ENCODE measurements at regions not wholly inside any gene's neighbourhood (a gene's known extent, or its start where the extent isn't known, plus 50 kb on each side); places are given as distances from the start of the nearest gene placed in this dataset.

DNA sequence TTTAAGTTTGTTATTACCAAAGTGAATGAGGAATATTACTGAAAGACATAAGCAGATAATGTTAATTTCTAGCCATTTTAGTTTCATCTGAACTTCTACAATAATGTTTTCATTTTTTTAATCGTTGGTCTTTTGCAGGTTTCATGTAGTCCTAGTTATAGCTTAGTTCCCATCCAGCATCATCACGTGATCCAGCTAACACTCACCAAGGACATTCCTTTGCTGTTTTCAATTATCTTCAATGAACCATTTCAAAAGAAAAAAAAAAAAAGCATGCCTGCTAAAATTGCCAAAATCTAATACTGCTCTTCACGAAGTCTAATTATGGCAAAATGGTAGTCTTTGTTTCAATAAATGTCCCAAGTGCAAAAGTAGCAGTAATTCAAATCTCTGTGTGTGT, 187.7 kb upstream of the ATXN7L3B start:
- Histone ChIP-seq H2BK120ac (ENCODE audit: low read depth, low read length, poor library complexity, severe bottlenecking) (no peak overlapping the region), H2BK15ac (ENCODE audit: low read depth, low read length) (no peak overlapping the region), H3K27me3 (ENCODE audit: insufficient read depth, low read length) (no peaks in the 10 kb centered on the region), H3K18ac (ENCODE audit: insufficient read length, low read depth, low read length) (no peak overlapping the region), H3K27ac (ENCODE audit: insufficient read length, low read depth, low read length) (no peak overlapping the region), H2BK5ac (ENCODE audit: insufficient read length, low read length) (no peak overlapping the region), H3K14ac (ENCODE audit: insufficient read depth, low read length) (no peak overlapping the region), H3K4me2 (ENCODE audit: insufficient read depth, insufficient read length, low read length) (no peak overlapping the region), H3K23ac (ENCODE audit: insufficient read length, low read depth, low read length) (no peak overlapping the region), H3K56ac (ENCODE audit: insufficient read length, low read depth, low read length) (no peak overlapping the region), H2BK20ac (ENCODE audit: low read depth, low read length, poor library complexity, severe bottlenecking) (no peak overlapping the region), H2BK12ac (ENCODE audit: insufficient read length, low read depth, low read length) (no peak overlapping the region), H3K4me1 (ENCODE audit: insufficient read depth, low read length) (no peaks in the 10 kb centered on the region), H2AFZ (ENCODE audit: low read length) (no peak overlapping the region), H3K9ac (ENCODE audit: extremely low read depth, insufficient read length, low read length) (no peak overlapping the region), H4K8ac (replicated peaks; ENCODE audit: insufficient read length, low read depth, low read length) (no peak overlapping the region), H2AK5ac (ENCODE audit: insufficient read length, low read length) (no peak overlapping the region), H4K5ac (ENCODE audit: insufficient read length, low read depth, low read length) (no peak overlapping the region), H3K79me1 (ENCODE audit: insufficient read depth, low read depth, low read length, poor library complexity, severe bottlenecking) (no peaks in the 10 kb centered on the region), H3K79me2 (ENCODE audit: insufficient read depth, low read length) (no peaks in the 10 kb centered on the region), H4K91ac (ENCODE audit: insufficient read length, low read depth, low read length) (no peak overlapping the region), H3K4ac (ENCODE audit: low read depth, low read length) (no peak overlapping the region), H3K9me3 (ENCODE audit: control insufficient read depth, low read depth, low read length) (no peaks in the 10 kb centered on the region), H4K20me1 (ENCODE audit: control insufficient read depth, insufficient read depth, insufficient read length) (no peaks in the 10 kb centered on the region), H3K23me2 (ENCODE audit: insufficient read length, low read depth, low read length, poor library complexity, severe bottlenecking) (no peaks in the 10 kb centered on the region), H3T11ph (ENCODE audit: low read length) (no peak overlapping the region)
- WGBS (ENCODE audit: extremely low coverage, insufficient read length, low lambda C conversion rate) = no CpG with 5 or more reads among the region's 3 CpGs
- peaks cover 2 to 3% of the 10 kb centered on the region in 2 experiments; a peak in 3 of 5 replicates for H3K9me3 Mint-ChIP-seq
- no peaks in the 10 kb centered on the region; a peak in 2 of 7 replicates for H3K36me3 Mint-ChIP-seq (ENCODE audit: insufficient read depth in 1 of 3, low read depth in 3 of 3)
- H3K4me1 Mint-ChIP-seq = no peaks in the 10 kb centered on the region
- no peaks in the 10 kb centered on the region; the same call in 1 of the 2 replicates for H3K27me3 Mint-ChIP-seq (ENCODE audit: low read depth)
- TF ChIP-seq, protein P1, sequence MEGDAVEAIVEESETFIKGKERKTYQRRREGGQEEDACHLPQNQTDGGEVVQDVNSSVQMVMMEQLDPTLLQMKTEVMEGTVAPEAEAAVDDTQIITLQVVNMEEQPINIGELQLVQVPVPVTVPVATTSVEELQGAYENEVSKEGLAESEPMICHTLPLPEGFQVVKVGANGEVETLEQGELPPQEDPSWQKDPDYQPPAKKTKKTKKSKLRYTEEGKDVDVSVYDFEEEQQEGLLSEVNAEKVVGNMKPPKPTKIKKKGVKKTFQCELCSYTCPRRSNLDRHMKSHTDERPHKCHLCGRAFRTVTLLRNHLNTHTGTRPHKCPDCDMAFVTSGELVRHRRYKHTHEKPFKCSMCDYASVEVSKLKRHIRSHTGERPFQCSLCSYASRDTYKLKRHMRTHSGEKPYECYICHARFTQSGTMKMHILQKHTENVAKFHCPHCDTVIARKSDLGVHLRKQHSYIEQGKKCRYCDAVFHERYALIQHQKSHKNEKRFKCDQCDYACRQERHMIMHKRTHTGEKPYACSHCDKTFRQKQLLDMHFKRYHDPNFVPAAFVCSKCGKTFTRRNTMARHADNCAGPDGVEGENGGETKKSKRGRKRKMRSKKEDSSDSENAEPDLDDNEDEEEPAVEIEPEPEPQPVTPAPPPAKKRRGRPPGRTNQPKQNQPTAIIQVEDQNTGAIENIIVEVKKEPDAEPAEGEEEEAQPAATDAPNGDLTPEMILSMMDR (conservative IDR thresholded peaks at IDR 0.05) = no peak
- no peak overlapping the region for H3K4me3 Mint-ChIP-seq
- no peak overlapping the region for H3K27ac Mint-ChIP-seq
- DNase-seq = no peak

All from H9 (cell line).